ENCODE measurements at regions not wholly inside any gene's neighbourhood (a gene's known extent, or its start where the extent isn't known, plus 50 kb on each side); places are given as distances from the start of the nearest gene placed in this dataset.

DNA sequence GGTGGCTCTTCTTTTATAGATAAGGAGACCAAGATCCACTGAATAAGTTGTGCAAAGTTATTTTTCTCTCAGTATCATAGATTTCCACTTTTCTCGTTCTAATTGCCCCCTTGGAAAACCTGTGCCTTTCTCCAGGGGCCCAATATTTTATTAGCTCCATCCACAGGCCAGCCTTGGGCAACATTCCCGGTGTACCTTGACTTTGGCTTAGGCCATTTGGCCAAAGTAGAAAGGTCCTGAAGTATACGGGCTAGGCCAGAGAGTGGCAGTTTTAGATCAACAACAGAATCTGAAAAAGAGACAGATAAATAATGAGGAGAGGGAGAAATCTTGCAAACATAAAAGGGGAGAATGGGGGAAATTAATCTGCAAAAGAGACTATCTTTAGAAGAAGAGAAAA, 91.7 kb upstream of the CHMP2B start:
- TF ChIP-seq EZH2 (IDR thresholded peaks at IDR 0.05; ENCODE audit: borderline replicate concordance, low read length) = no peak
- TF ChIP-seq, protein P1, sequence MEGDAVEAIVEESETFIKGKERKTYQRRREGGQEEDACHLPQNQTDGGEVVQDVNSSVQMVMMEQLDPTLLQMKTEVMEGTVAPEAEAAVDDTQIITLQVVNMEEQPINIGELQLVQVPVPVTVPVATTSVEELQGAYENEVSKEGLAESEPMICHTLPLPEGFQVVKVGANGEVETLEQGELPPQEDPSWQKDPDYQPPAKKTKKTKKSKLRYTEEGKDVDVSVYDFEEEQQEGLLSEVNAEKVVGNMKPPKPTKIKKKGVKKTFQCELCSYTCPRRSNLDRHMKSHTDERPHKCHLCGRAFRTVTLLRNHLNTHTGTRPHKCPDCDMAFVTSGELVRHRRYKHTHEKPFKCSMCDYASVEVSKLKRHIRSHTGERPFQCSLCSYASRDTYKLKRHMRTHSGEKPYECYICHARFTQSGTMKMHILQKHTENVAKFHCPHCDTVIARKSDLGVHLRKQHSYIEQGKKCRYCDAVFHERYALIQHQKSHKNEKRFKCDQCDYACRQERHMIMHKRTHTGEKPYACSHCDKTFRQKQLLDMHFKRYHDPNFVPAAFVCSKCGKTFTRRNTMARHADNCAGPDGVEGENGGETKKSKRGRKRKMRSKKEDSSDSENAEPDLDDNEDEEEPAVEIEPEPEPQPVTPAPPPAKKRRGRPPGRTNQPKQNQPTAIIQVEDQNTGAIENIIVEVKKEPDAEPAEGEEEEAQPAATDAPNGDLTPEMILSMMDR (IDR thresholded peaks at IDR 0.05; ENCODE audit: low read length) = no peak
- no peaks in the 10 kb centered on the region for H3K36me3 ChIP-seq (ENCODE audit: insufficient read depth, low read length)
- no peaks in the 10 kb centered on the region for H3K79me2 ChIP-seq (ENCODE audit: insufficient read depth, low read length)
- H3K4me1 ChIP-seq (ENCODE audit: insufficient read depth, low read length, severe bottlenecking) = no peaks in the 10 kb centered on the region
- no peaks in the 10 kb centered on the region for H4K20me1 ChIP-seq (ENCODE audit: insufficient read depth, low read length)
- H3K27ac ChIP-seq (ENCODE audit: low read depth, low read length, poor library complexity, severe bottlenecking) = no peak overlapping the region
- no peaks in the 10 kb centered on the region for H3K27me3 ChIP-seq (ENCODE audit: insufficient read depth, low read length)
- H3K9ac ChIP-seq (ENCODE audit: low read length) = no peak overlapping the region
- H3F3A ChIP-seq (ENCODE audit: insufficient read depth, low read length) = no peaks in the 10 kb centered on the region
- no peak overlapping the region for H3K4me3 ChIP-seq (ENCODE audit: low read depth, low read length, poor library complexity, severe bottlenecking)
- no peaks in the 10 kb centered on the region for H3K9me3 ChIP-seq (ENCODE audit: low read length)
- no peak overlapping the region for H3K4me2 ChIP-seq (ENCODE audit: low read length)
- H3K9me2 ChIP-seq (ENCODE audit: low read depth, low read length) = no peaks in the 10 kb centered on the region
- no peak overlapping the region for H2AFZ ChIP-seq (ENCODE audit: low read length)

DNA sequence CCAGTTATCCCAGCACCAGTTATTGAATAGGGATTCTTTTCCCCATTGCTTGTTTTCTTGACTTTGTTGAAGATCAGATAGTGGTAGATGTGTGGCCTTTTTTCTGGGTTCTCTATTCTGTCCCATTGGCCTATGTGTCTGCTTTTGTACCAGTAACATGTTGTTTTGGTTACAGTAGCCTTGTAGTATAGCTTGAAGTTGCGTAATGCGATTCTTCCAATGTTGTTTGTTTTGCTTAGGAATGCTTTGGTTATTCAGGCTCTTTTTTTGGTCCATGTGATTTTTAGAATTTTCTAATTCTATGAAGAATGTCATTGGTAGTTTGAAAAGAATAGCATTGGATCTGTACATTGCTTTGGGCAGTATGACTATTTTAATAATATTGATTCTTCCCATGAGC, 94.3 kb upstream of the CHMP2B start:
- no peaks in the 10 kb centered on the region for H3F3A ChIP-seq (ENCODE audit: insufficient read depth, low read length)
- H3K4me1 ChIP-seq (ENCODE audit: insufficient read depth, low read length, severe bottlenecking) = no peaks in the 10 kb centered on the region
- no peaks in the 10 kb centered on the region for H3K9me3 ChIP-seq (ENCODE audit: low read length)
- no peak for TF ChIP-seq EZH2 (IDR thresholded peaks at IDR 0.05; ENCODE audit: borderline replicate concordance, low read length)
- TF ChIP-seq, protein P1 (IDR thresholded peaks at IDR 0.05; ENCODE audit: low read length) = no peak
- H2AFZ ChIP-seq (ENCODE audit: low read length) = no peak overlapping the region
- no peak overlapping the region for H3K9ac ChIP-seq (ENCODE audit: low read length)
- H3K36me3 ChIP-seq (ENCODE audit: insufficient read depth, low read length) = no peaks in the 10 kb centered on the region
- H3K27me3 ChIP-seq (ENCODE audit: insufficient read depth, low read length) = no peaks in the 10 kb centered on the region
- no peaks in the 10 kb centered on the region for H3K9me2 ChIP-seq (ENCODE audit: low read depth, low read length)
- H3K27ac ChIP-seq (ENCODE audit: low read depth, low read length, poor library complexity, severe bottlenecking) = no peak overlapping the region
- H3K4me3 ChIP-seq (ENCODE audit: low read depth, low read length, poor library complexity, severe bottlenecking) = no peak overlapping the region
- no peaks in the 10 kb centered on the region for H3K79me2 ChIP-seq (ENCODE audit: insufficient read depth, low read length)
- H4K20me1 ChIP-seq (ENCODE audit: insufficient read depth, low read length) = no peaks in the 10 kb centered on the region
- no peak overlapping the region for H3K4me2 ChIP-seq (ENCODE audit: low read length)

DNA sequence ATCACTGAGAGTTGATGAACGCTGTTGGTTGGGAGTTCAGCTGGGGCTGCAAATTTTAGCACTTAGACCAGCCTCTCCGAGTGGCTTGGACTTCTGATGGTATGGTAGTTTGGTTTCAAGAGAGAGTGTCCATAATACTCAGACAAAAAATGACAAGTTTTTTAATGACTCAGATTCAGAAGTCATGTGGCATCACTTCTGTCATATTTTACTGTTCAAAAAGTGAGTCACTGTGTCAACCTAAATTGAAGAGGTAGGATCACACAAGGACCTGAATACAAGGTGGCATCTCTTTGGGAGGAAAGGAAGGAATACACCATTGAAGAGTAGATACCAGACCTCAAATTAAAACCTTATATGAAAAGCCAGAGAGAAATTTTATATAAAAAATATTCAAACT, 99.1 kb upstream of the CHMP2B start:
- Histone ChIP-seq H3K79me2 (ENCODE audit: insufficient read depth, low read length) (no peaks in the 10 kb centered on the region), H3K9me3 (ENCODE audit: low read length) (no peaks in the 10 kb centered on the region), H3K4me2 (ENCODE audit: low read length) (no peak overlapping the region), H3K4me1 (ENCODE audit: insufficient read depth, low read length, severe bottlenecking) (no peaks in the 10 kb centered on the region), H2AFZ (ENCODE audit: low read length) (no peak overlapping the region), H3F3A (ENCODE audit: insufficient read depth, low read length) (no peaks in the 10 kb centered on the region), H3K27me3 (ENCODE audit: insufficient read depth, low read length) (no peaks in the 10 kb centered on the region), H3K4me3 (ENCODE audit: low read depth, low read length, poor library complexity, severe bottlenecking) (no peak overlapping the region), H3K36me3 (ENCODE audit: insufficient read depth, low read length) (no peaks in the 10 kb centered on the region), H3K27ac (ENCODE audit: low read depth, low read length, poor library complexity, severe bottlenecking) (no peak overlapping the region), H4K20me1 (ENCODE audit: insufficient read depth, low read length) (no peaks in the 10 kb centered on the region), H3K9ac (ENCODE audit: low read length) (no peak overlapping the region), H3K9me2 (ENCODE audit: low read depth, low read length) (no peaks in the 10 kb centered on the region)
- TF ChIP-seq, protein P1 (IDR thresholded peaks at IDR 0.05; ENCODE audit: low read length) = no peak
- TF ChIP-seq EZH2 (IDR thresholded peaks at IDR 0.05; ENCODE audit: borderline replicate concordance, low read length) = no peak
